ENCODE measurements at regions not wholly inside any gene's neighbourhood (a gene's known extent, or its start where the extent isn't known, plus 50 kb on each side); places are given as distances from the start of the nearest gene placed in this dataset.

GRCh38 chr5:10831419-10831818, 70.4 kb upstream of the DAP start:
- H3K9me3 ChIP-seq (replicated peaks; ENCODE audit: control insufficient read depth, insufficient read depth, low read length) = no peaks in the 10 kb centered on the region
- BruUV-seq (replicated peaks) = no TSS peak
- DNase-seq (ENCODE audit: low read depth, low spot score) (no peak), FAIRE-seq (no peak)
- H3K27me3 ChIP-seq (ENCODE audit: control insufficient read depth in 2 of 2, insufficient read depth in 2 of 2, low read length in 2 of 2) = peaks cover 0 to 3% of the 10 kb centered on the region in 2 experiments
- no peaks in the 10 kb centered on the region for H3K4me1 ChIP-seq (ENCODE audit: control insufficient read depth, extremely low read depth, insufficient read depth, low read length)
- no peak overlapping the region for H3K4me3 ChIP-seq (replicated peaks in 1 of 3; ENCODE audit: insufficient read depth in 1 of 3, low read depth in 1 of 3, low read length in 3 of 3)
- no peak overlapping the region for H3K27ac ChIP-seq (ENCODE audit: insufficient read depth, low read depth, low read length)
- no peak overlapping the region for H3K9ac ChIP-seq (replicated peaks; ENCODE audit: extremely low read depth, insufficient read depth, low read length)
- intact Hi-C loops (cut with micrococcal nuclease) (no loop called here), dilution Hi-C loops (cut with MboI; ENCODE audit: extremely low pct_ligation_motif_present, low sequenced_read_pairs) (no loop called here)
- no peak overlapping the region for H3K4me2 ChIP-seq (ENCODE audit: insufficient read depth, low read length)
- H3K79me2 ChIP-seq (ENCODE audit: control insufficient read depth, insufficient read depth, low read length) = no peaks in the 10 kb centered on the region
- POLR2A ChIA-PET = no interaction called here
- H3K9me1 ChIP-seq (replicated peaks; ENCODE audit: control insufficient read depth, extremely low read depth, insufficient read depth, low read length) = no peaks in the 10 kb centered on the region
- CTCF ChIA-PET = no interaction called here
- TF ChIP-seq POLR2A (IDR thresholded peaks at IDR 0.05; ENCODE audit: low read depth, low read length) = no peak
- TF ChIP-seq GATA2 (IDR thresholded peaks at IDR 0.05; ENCODE audit: insufficient read depth, insufficient read length, low read depth, low read length) = no peak
- no peak for TF ChIP-seq MYC (IDR thresholded peaks at IDR 0.05; ENCODE audit: low read depth, low read length)
- TF ChIP-seq FOS (IDR thresholded peaks at IDR 0.05; ENCODE audit: borderline replicate concordance, insufficient read depth, low read length) = no peak
- no peak for TF ChIP-seq MAX (IDR thresholded peaks at IDR 0.05; ENCODE audit: insufficient read depth, insufficient read length)
- no peak for TF ChIP-seq JUN (IDR thresholded peaks at IDR 0.05; ENCODE audit: borderline replicate concordance, insufficient read depth, insufficient read length, low read depth)
- no peak for TF ChIP-seq POLR2AphosphoS5 (IDR thresholded peaks at IDR 0.05; ENCODE audit: insufficient read depth, low read depth, low read length)
- no peaks in the 10 kb centered on the region for H3K36me3 ChIP-seq (ENCODE audit: control insufficient read depth in 2 of 2, extremely low read depth in 1 of 2, insufficient read depth in 2 of 2, low read length in 2 of 2)
- no peaks in the 10 kb centered on the region for H4K20me1 ChIP-seq (replicated peaks; ENCODE audit: control insufficient read depth, extremely low read depth, insufficient read depth, low read length)
- no peak overlapping the region for H2AFZ ChIP-seq (ENCODE audit: low read depth, low read length)

- POLR2A ChIA-PET = no interaction called here
- dilution Hi-C loops (cut with MboI; ENCODE audit: extremely low pct_ligation_motif_present, low sequenced_read_pairs) (no loop called here), intact Hi-C loops (cut with micrococcal nuclease) (no loop called here)
- H3K4me1 ChIP-seq (ENCODE audit: control insufficient read depth, extremely low read depth, insufficient read depth, low read length) = no peaks in the 10 kb centered on the region
- FAIRE-seq = no peak
- no peak overlapping the region for H3K4me3 ChIP-seq (replicated peaks in 1 of 3; ENCODE audit: insufficient read depth in 1 of 3, low read depth in 1 of 3, low read length in 3 of 3)
- DNase-seq (ENCODE audit: low read depth, low spot score) = no peak
- CTCF ChIA-PET = no interaction called here
- H3K9ac ChIP-seq (replicated peaks; ENCODE audit: extremely low read depth, insufficient read depth, low read length) = no peak overlapping the region
- no peak overlapping the region for H3K27ac ChIP-seq (ENCODE audit: insufficient read depth, low read depth, low read length)
- H4K20me1 ChIP-seq (replicated peaks; ENCODE audit: control insufficient read depth, extremely low read depth, insufficient read depth, low read length) = no peaks in the 10 kb centered on the region
- H3K4me2 ChIP-seq (ENCODE audit: insufficient read depth, low read length) = no peak overlapping the region
- H3K9me3 ChIP-seq (replicated peaks; ENCODE audit: control insufficient read depth, insufficient read depth, low read length) = no peaks in the 10 kb centered on the region
- TF ChIP-seq POLR2A (IDR thresholded peaks at IDR 0.05; ENCODE audit: low read depth, low read length) (no peak), FOS (IDR thresholded peaks at IDR 0.05; ENCODE audit: borderline replicate concordance, insufficient read depth, low read length) (no peak), MAX (IDR thresholded peaks at IDR 0.05; ENCODE audit: insufficient read depth, insufficient read length) (no peak), POLR2AphosphoS5 (IDR thresholded peaks at IDR 0.05; ENCODE audit: insufficient read depth, low read depth, low read length) (no peak), CTCF (IDR thresholded peaks at IDR 0.05; ENCODE audit: extremely low read depth in 1 of 2, insufficient read depth in 1 of 2, low read depth in 1 of 2, low read length in 2 of 2) (no peak), MYC (IDR thresholded peaks at IDR 0.05; ENCODE audit: low read depth, low read length) (no peak), EZH2 (IDR thresholded peaks at IDR 0.05; ENCODE audit: borderline replicate concordance, low read depth, low read length, severe bottlenecking) (no peak), GATA2 (IDR thresholded peaks at IDR 0.05; ENCODE audit: insufficient read depth, insufficient read length, low read depth, low read length) (no peak), JUN (IDR thresholded peaks at IDR 0.05; ENCODE audit: borderline replicate concordance, insufficient read depth, insufficient read length, low read depth) (no peak)
- no TSS peak for BruUV-seq (replicated peaks)
- H3K27me3 ChIP-seq (ENCODE audit: control insufficient read depth in 2 of 2, insufficient read depth in 2 of 2, low read length in 2 of 2) = peaks cover 0 to 5% of the 10 kb centered on the region in 2 experiments
- H3K9me1 ChIP-seq (replicated peaks; ENCODE audit: control insufficient read depth, extremely low read depth, insufficient read depth, low read length) = no peaks in the 10 kb centered on the region
- H3K79me2 ChIP-seq (ENCODE audit: control insufficient read depth, insufficient read depth, low read length) = no peaks in the 10 kb centered on the region
- no peak overlapping the region for H2AFZ ChIP-seq (ENCODE audit: low read depth, low read length)
- H3K36me3 ChIP-seq (ENCODE audit: control insufficient read depth in 2 of 2, extremely low read depth in 1 of 2, insufficient read depth in 2 of 2, low read length in 2 of 2) = no peaks in the 10 kb centered on the region
Observed at GRCh38 chr5:10828241-10828640, 67.2 kb upstream of the DAP start.

Measured in endothelial cell of umbilical vein (primary cell).